Upper lobe of left lung (tissue), 4 donors: ENCODE measurements at regions not wholly inside any gene's neighbourhood (a gene's known extent, or its start where the extent isn't known, plus 50 kb on each side); places are given as distances from the start of the nearest gene placed in this dataset.

Source experiments
- POLR2A ChIP-seq, 4 donors: fragments of 450-650 bp; IDR thresholded peaks; one replicate each; pipeline ENCODE4 v1.5.1; 2016 to 2017; ENCODE audit warnings: antibody characterized with exemption in 4 of 4, mild to moderate bottlenecking in 2 of 4
- POLR2AphosphoS5 ChIP-seq, 2 donors: sonication (generic); formaldehyde crosslinking; IDR thresholded peaks; one replicate each; pipeline ENCODE4 v1.5.1; 2017; ENCODE audit warnings: antibody characterized with exemption in 2 of 2
- TF ChIP-seq, protein P1 (sequence below), 6 experiments: fragments of 450-650 bp in 4 of 6; fragments of 200-600 bp in 2 of 6; sonication (generic) in 2 of 6; IDR thresholded peaks; one replicate each; pipeline ENCODE4 v1.5.1; 2016 to 2019; ENCODE audit warnings: antibody characterized with exemption in 6 of 6

- TF ChIP-seq, protein P1, sequence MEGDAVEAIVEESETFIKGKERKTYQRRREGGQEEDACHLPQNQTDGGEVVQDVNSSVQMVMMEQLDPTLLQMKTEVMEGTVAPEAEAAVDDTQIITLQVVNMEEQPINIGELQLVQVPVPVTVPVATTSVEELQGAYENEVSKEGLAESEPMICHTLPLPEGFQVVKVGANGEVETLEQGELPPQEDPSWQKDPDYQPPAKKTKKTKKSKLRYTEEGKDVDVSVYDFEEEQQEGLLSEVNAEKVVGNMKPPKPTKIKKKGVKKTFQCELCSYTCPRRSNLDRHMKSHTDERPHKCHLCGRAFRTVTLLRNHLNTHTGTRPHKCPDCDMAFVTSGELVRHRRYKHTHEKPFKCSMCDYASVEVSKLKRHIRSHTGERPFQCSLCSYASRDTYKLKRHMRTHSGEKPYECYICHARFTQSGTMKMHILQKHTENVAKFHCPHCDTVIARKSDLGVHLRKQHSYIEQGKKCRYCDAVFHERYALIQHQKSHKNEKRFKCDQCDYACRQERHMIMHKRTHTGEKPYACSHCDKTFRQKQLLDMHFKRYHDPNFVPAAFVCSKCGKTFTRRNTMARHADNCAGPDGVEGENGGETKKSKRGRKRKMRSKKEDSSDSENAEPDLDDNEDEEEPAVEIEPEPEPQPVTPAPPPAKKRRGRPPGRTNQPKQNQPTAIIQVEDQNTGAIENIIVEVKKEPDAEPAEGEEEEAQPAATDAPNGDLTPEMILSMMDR (IDR thresholded peaks at IDR 0.05) = no peak
- TF ChIP-seq POLR2A (IDR thresholded peaks at IDR 0.05) (no peak), POLR2AphosphoS5 (IDR thresholded peaks at IDR 0.05) (no peak)
These were observed 93.8 kb downstream of the S1PR1 start for GRCh38 chr1:101330427-101331130.
